B cell (primary cell): ENCODE measurements at regions not wholly inside any gene's neighbourhood (a gene's known extent, or its start where the extent isn't known, plus 50 kb on each side); places are given as distances from the start of the nearest gene placed in this dataset.

ENCODE experiments used
- ATAC-seq: fragments of 200-7000 bp; cut with Tn5 transposase; one replicate; pipeline ENCODE4 v1.10.0; 2021; ENCODE audit warnings: low read depth, mild to moderate bottlenecking, moderate number of reproducible peaks, moderate library complexity
- CTCF ChIA-PET: fragments of 350-600 bp; sonication (Branson Sonifier 250); formaldehyde crosslinking; loops from one replicate; lab custom pipeline; 2021; ENCODE audit warnings: antibody characterized with exemption, inconsistent platforms; lab: Charles Lee
- POLR2A ChIA-PET: fragments of 350-600 bp; sonication (Branson Sonifier 250); formaldehyde crosslinking; loops from one replicate; lab custom pipeline; 2021; ENCODE audit warnings: antibody characterized with exemption; lab: Charles Lee
- DNase-seq: peaks from one replicate; pipeline ENCODE4 v3.0.0; 2013
- H2AFZ ChIP-seq: 2 replicates; pipeline ENCODE4 v1.6.1; 2012; ENCODE audit warnings: mild to moderate bottlenecking, low read depth, low read length; ENCODE audit not compliant: insufficient read depth, poor library complexity, severe bottlenecking
- H3K27ac ChIP-seq, 2 donors: 1 replicate in 1 of 2; 2 replicates in 1 of 2; pipeline ENCODE4 v1.5.1; 2012 to 2013; ENCODE audit warnings: low read length in 2 of 2, mild to moderate bottlenecking in 2 of 2, moderate library complexity in 1 of 2
- H3K27me3 ChIP-seq, 4 experiments: fragments of 200-600 bp in 1 of 4; sonication (generic) in 1 of 4; replicated peaks in 1 of 4; 1 replicate in 2 of 4; 2 replicates in 2 of 4; pipeline versions ENCODE4 v1.6.1 to v1.7.0; 2013 to 2016; ENCODE audit warnings: low read length in 3 of 4, mild to moderate bottlenecking in 2 of 4, mixed read lengths in 1 of 4, moderate library complexity in 1 of 4; ENCODE audit not compliant: insufficient read depth in 4 of 4, control insufficient read depth in 3 of 4; ENCODE audit errors: control extremely low read depth in 1 of 4
- H3K36me3 ChIP-seq, 2 experiments: replicated peaks in 1 of 2; 1 replicate in 1 of 2; 2 replicates in 1 of 2; pipeline versions ENCODE4 v1.6.1 to v1.7.1; 2013; ENCODE audit warnings: low read length in 1 of 2; ENCODE audit not compliant: insufficient read depth in 2 of 2, control insufficient read depth in 1 of 2; ENCODE audit errors: control extremely low read depth in 1 of 2, extremely low read depth in 1 of 2
- H3K4me1 ChIP-seq, 2 donors: fragments of 200-600 bp in 1 of 2; sonication (generic) in 1 of 2; 1 replicate in 1 of 2; 2 replicates in 1 of 2; pipeline versions ENCODE4 v1.5.1 to v1.6.1; 2013 to 2017; ENCODE audit warnings: low read length in 2 of 2; ENCODE audit not compliant: control insufficient read depth in 2 of 2, insufficient read depth in 2 of 2
- H3K4me2 ChIP-seq: replicated peaks from 2 replicates; pipeline ENCODE3; 2012; ENCODE audit warnings: mild to moderate bottlenecking, low read depth, low read length; ENCODE audit not compliant: poor library complexity, severe bottlenecking
- H3K4me3 ChIP-seq, 5 experiments: fragments of 200-600 bp in 1 of 5; sonication (generic) in 1 of 5; 1 replicate in 3 of 5; 2 replicates in 2 of 5; pipeline versions ENCODE4 v1.5.1 to v1.7.0; 2011 to 2016; ENCODE audit warnings: low read length in 4 of 5, mild to moderate bottlenecking in 4 of 5, low read depth in 2 of 5, control low read depth in 1 of 5, moderate library complexity in 1 of 5; ENCODE audit not compliant: insufficient read depth in 1 of 5; ENCODE audit errors: control extremely low read depth in 1 of 5, extremely low read depth in 1 of 5
- H3K79me2 ChIP-seq: fragments of 200-600 bp; sonication (generic); one replicate; pipeline ENCODE4 v1.6.0; 2016; ENCODE audit warnings: low read length; ENCODE audit not compliant: control insufficient read depth, insufficient read depth
- H3K9ac ChIP-seq: fragments of 200-600 bp; sonication (generic); 2 replicates; pipeline ENCODE4 v1.6.1; 2017; ENCODE audit warnings: mild to moderate bottlenecking, low read length, moderate library complexity
- H3K9me3 ChIP-seq, 3 donors: one replicate each; pipeline versions ENCODE4 v1.6.1 to v1.7.1; 2013; ENCODE audit warnings: low read length in 2 of 3; ENCODE audit not compliant: control insufficient read depth in 2 of 3, insufficient read depth in 1 of 3; ENCODE audit errors: control extremely low read depth in 1 of 3
- H4K20me1 ChIP-seq: 2 replicates; pipeline ENCODE4 v1.6.0; 2012; ENCODE audit warnings: mild to moderate bottlenecking, low read length; ENCODE audit not compliant: insufficient read depth, control insufficient read depth, poor library complexity, severe bottlenecking
- H3K27ac Mint-ChIP-seq: one replicate; pipeline ENCODE4 v1.8.0; 2021; ENCODE audit warnings: mixed read lengths
- H3K27me3 Mint-ChIP-seq: one replicate; pipeline ENCODE4 v1.8.0; 2021; ENCODE audit warnings: mixed read lengths
- H3K4me1 Mint-ChIP-seq: one replicate; pipeline ENCODE4 v1.8.0; 2021; ENCODE audit warnings: mixed read lengths
- H3K4me3 Mint-ChIP-seq: one replicate; pipeline ENCODE4 v1.8.0; 2021; ENCODE audit warnings: mixed read lengths
- H3K9me3 Mint-ChIP-seq: one replicate; pipeline ENCODE4 v1.8.0; 2022; ENCODE audit warnings: mixed read lengths; ENCODE audit not compliant: insufficient read depth
- EZH2 ChIP-seq: IDR thresholded peaks from 2 replicates; pipeline ENCODE4 v1.6.1; 2012; ENCODE audit warnings: borderline replicate concordance, low read depth, mild to moderate bottlenecking, moderate library complexity, low read length; ENCODE audit not compliant: insufficient read depth, poor library complexity, severe bottlenecking
- WGBS: methylation state at CpG from one replicate; pipeline ENCODE4 v1.1.5; 2013; ENCODE audit warnings: missing lambda C conversion rate; ENCODE audit not compliant: insufficient coverage; 5-methylcytosine and 5-hydroxymethylcytosine counted together
- intact Hi-C: fragments of 100-400 bp; cut with micrococcal nuclease; formaldehyde crosslinking; loops from one replicate; pipeline ENCODE4 v1.10.0; 2022
- TF ChIP-seq, protein P1 (sequence below): fragments of 200-600 bp; IDR thresholded peaks from one replicate; pipeline ENCODE4 v1.8.0; 2022; ENCODE audit warnings: antibody characterized with exemption, mild to moderate bottlenecking

DNA sequence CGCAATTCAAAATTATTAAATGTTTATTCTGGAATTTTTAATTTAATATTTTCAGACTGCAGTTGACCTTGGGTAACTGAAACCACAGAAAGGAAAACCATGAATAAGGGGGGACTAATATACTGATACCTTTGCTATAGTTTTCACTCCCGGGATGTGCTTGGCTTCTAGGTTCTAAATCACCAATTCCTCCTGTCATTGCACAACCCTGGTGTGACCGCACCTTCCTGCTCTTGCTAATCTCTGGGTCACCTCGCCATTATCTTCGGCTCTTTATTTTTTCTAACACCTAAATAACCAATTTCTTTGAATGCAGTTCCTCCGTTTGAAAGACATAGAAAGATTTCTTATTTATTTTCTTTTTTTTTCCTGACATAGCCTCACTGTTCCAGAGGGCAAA lies 634.5 kb upstream of the GOT2 start:
- WGBS = 89% methylated on average over 3 of the region's 6 CpGs
- intact Hi-C loops = no loop called here

DNA sequence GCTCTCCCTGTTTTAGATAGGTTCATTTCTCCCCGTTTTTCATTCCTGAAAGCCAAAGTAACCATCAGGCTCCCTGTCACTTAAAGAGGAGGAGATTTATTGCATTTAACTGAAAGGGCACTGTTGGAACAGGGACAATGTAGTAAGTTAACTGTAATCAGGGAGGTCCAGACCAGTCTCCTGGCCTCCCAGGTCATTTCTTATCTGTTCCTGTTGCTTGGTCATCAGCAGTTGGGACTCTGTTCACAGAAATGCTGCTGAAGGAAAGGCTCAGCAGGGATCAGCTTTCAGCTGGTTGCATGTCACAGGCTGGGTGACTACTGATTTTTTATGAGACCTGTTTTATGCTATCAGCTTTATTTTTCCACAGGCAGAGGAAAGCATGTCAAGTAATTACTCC lies 622.6 kb upstream of the GOT2 start:
- no peaks in the 10 kb centered on the region for H3K9me3 Mint-ChIP-seq
- ATAC-seq = no peak
- Histone ChIP-seq H3K4me2 (no peak overlapping the region), H3K9ac (no peak overlapping the region), H3K27me3 (no peaks in the 10 kb centered on the region), H3K4me1 (no peaks in the 10 kb centered on the region), H3K79me2 (no peaks in the 10 kb centered on the region), H2AFZ (no peak overlapping the region), H4K20me1 (no peaks in the 10 kb centered on the region), H3K36me3 (no peaks in the 10 kb centered on the region), H3K27ac (no peak overlapping the region), H3K9me3 (peaks cover 0 to 2% (median 0%) of the 10 kb centered on the region in 3 donors), H3K4me3 (no peak overlapping the region)
- H3K27me3 Mint-ChIP-seq = no peaks in the 10 kb centered on the region
- no peak for DNase-seq
- CTCF ChIA-PET = no interaction called here
- H3K4me3 Mint-ChIP-seq = no peak overlapping the region
- POLR2A ChIA-PET = no interaction called here
- TF ChIP-seq EZH2 = no peak
- TF ChIP-seq, protein P1, sequence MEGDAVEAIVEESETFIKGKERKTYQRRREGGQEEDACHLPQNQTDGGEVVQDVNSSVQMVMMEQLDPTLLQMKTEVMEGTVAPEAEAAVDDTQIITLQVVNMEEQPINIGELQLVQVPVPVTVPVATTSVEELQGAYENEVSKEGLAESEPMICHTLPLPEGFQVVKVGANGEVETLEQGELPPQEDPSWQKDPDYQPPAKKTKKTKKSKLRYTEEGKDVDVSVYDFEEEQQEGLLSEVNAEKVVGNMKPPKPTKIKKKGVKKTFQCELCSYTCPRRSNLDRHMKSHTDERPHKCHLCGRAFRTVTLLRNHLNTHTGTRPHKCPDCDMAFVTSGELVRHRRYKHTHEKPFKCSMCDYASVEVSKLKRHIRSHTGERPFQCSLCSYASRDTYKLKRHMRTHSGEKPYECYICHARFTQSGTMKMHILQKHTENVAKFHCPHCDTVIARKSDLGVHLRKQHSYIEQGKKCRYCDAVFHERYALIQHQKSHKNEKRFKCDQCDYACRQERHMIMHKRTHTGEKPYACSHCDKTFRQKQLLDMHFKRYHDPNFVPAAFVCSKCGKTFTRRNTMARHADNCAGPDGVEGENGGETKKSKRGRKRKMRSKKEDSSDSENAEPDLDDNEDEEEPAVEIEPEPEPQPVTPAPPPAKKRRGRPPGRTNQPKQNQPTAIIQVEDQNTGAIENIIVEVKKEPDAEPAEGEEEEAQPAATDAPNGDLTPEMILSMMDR = no peak
- intact Hi-C loops = no loop called here
- H3K4me1 Mint-ChIP-seq = no peaks in the 10 kb centered on the region
- no peak overlapping the region for H3K27ac Mint-ChIP-seq
- no CpG with 5 or more reads among the region's 1 CpG for WGBS

More for the DNA sequence above, 634.5 kb upstream of the GOT2 start:
- POLR2A ChIA-PET = no interaction called here
- Mint-ChIP-seq H3K27me3 (no peaks in the 10 kb centered on the region), H3K27ac (no peak overlapping the region), H3K4me1 (no peaks in the 10 kb centered on the region), H3K4me3 (no peak overlapping the region), H3K9me3 (peaks cover 2% of the 10 kb centered on the region)
- no peaks in the 10 kb centered on the region for H3K27me3 ChIP-seq
- no peak overlapping the region for H2AFZ ChIP-seq
- H3K4me1 ChIP-seq = no peaks in the 10 kb centered on the region
- H3K9me3 ChIP-seq = no peaks in the 10 kb centered on the region
- H3K36me3 ChIP-seq = no peaks in the 10 kb centered on the region
- no peak overlapping the region for H3K27ac ChIP-seq
- no peak overlapping the region for H3K9ac ChIP-seq
- no peaks in the 10 kb centered on the region for H4K20me1 ChIP-seq
- TF ChIP-seq EZH2 = no peak
- TF ChIP-seq, protein P1 = no peak
- no peak overlapping the region for H3K4me2 ChIP-seq
- DNase-seq = no peak
- H3K4me3 ChIP-seq = no peak overlapping the region
- ATAC-seq = no peak
- CTCF ChIA-PET = no interaction called here
- H3K79me2 ChIP-seq = no peaks in the 10 kb centered on the region
